ENCODE measurements at regions not wholly inside any gene's neighbourhood (a gene's known extent, or its start where the extent isn't known, plus 50 kb on each side); places are given as distances from the start of the nearest gene placed in this dataset.

- TF ChIP-seq CTCF (IDR thresholded peaks at IDR 0.05; ENCODE audit: low read length) (no peak), EZH2 (IDR thresholded peaks at IDR 0.05; ENCODE audit: borderline replicate concordance, low read length) (no peak)
Measured at GRCh38 chr1:79422726-79423125, 416.2 kb upstream of the ADGRL4 start.
